ENCODE measurements at regions not wholly inside any gene's neighbourhood (a gene's known extent, or its start where the extent isn't known, plus 50 kb on each side); places are given as distances from the start of the nearest gene placed in this dataset.

- TF ChIP-seq SIN3A (IDR thresholded peaks at IDR 0.05; ENCODE audit: borderline replicate concordance, insufficient read depth, low read depth, low read length) (no peak), TCF7L2 (IDR thresholded peaks at IDR 0.05; ENCODE audit: low read depth, low read length) (no peak)
- TF ChIP-seq, protein P1, sequence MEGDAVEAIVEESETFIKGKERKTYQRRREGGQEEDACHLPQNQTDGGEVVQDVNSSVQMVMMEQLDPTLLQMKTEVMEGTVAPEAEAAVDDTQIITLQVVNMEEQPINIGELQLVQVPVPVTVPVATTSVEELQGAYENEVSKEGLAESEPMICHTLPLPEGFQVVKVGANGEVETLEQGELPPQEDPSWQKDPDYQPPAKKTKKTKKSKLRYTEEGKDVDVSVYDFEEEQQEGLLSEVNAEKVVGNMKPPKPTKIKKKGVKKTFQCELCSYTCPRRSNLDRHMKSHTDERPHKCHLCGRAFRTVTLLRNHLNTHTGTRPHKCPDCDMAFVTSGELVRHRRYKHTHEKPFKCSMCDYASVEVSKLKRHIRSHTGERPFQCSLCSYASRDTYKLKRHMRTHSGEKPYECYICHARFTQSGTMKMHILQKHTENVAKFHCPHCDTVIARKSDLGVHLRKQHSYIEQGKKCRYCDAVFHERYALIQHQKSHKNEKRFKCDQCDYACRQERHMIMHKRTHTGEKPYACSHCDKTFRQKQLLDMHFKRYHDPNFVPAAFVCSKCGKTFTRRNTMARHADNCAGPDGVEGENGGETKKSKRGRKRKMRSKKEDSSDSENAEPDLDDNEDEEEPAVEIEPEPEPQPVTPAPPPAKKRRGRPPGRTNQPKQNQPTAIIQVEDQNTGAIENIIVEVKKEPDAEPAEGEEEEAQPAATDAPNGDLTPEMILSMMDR (IDR thresholded peaks at IDR 0.05) = no peak
Observed at GRCh38 chr3:153578046-153578445, 416.0 kb downstream of the RAP2B start.

All from Panc1 (cell line).